Mammary epithelial cell (primary cell): ENCODE measurements at regions not wholly inside any gene's neighbourhood (a gene's known extent, or its start where the extent isn't known, plus 50 kb on each side); places are given as distances from the start of the nearest gene placed in this dataset.

Experiments
- EZH2 ChIP-seq: IDR thresholded peaks from 2 replicates; pipeline ENCODE4 v1.6.1; 2012; ENCODE audit warnings: low read length, inconsistent platforms, borderline replicate concordance
- TF ChIP-seq, protein P1 (sequence below), 2 donors: IDR thresholded peaks in 1 of 2; conservative IDR thresholded peaks in 1 of 2; 2 replicates each; pipeline ENCODE4 v1.5.1; 2011 to 2012; ENCODE audit warnings: inconsistent platforms in 2 of 2, low read length in 2 of 2, mild to moderate bottlenecking in 2 of 2, control low read depth in 1 of 2, low read depth in 1 of 2; ENCODE audit not compliant: insufficient read depth in 1 of 2; ENCODE audit errors: extremely low read depth in 1 of 2

- TF ChIP-seq, protein P1, sequence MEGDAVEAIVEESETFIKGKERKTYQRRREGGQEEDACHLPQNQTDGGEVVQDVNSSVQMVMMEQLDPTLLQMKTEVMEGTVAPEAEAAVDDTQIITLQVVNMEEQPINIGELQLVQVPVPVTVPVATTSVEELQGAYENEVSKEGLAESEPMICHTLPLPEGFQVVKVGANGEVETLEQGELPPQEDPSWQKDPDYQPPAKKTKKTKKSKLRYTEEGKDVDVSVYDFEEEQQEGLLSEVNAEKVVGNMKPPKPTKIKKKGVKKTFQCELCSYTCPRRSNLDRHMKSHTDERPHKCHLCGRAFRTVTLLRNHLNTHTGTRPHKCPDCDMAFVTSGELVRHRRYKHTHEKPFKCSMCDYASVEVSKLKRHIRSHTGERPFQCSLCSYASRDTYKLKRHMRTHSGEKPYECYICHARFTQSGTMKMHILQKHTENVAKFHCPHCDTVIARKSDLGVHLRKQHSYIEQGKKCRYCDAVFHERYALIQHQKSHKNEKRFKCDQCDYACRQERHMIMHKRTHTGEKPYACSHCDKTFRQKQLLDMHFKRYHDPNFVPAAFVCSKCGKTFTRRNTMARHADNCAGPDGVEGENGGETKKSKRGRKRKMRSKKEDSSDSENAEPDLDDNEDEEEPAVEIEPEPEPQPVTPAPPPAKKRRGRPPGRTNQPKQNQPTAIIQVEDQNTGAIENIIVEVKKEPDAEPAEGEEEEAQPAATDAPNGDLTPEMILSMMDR (conservative IDR thresholded peaks at IDR 0.05 in 1 of 2, IDR thresholded peaks at IDR 0.05 in 1 of 2; ENCODE audit: extremely low read depth in 1 of 2, insufficient read depth in 1 of 2, low read depth in 1 of 2, low read length in 2 of 2): no peak
- no peak for TF ChIP-seq EZH2
These were observed 485.4 kb upstream of the PRMT6 start for GRCh38 chr1:106571109-106571508.
